Astrocyte of the cerebellum (primary cell): ENCODE measurements at regions not wholly inside any gene's neighbourhood (a gene's known extent, or its start where the extent isn't known, plus 50 kb on each side); places are given as distances from the start of the nearest gene placed in this dataset.
"Not testable (repeated sequence)": the region's sequence is repeated elsewhere in the genome, so short reads cannot be mapped to it uniquely, and the experiment has no call there.

Experiments used
- DNase-seq: peaks from one replicate; pipeline ENCODE4 v3.0.0-alpha.2; 2011; ENCODE audit warnings: low read depth
- H3K4me3 ChIP-seq: 2 replicates; pipeline ENCODE4 v1.5.1; 2011; ENCODE audit warnings: mild to moderate bottlenecking, low read depth, low read length, moderate library complexity
- in situ Hi-C: cut with HindIII; loops from 2 replicates; pipeline ENCODE4 v1.10.0; 2017; ENCODE audit warnings: low sequenced_read_pairs
- TF ChIP-seq, protein P1 (sequence below): IDR thresholded peaks from 2 replicates; pipeline ENCODE4 v1.5.1; 2012; ENCODE audit warnings: low read length, low read depth, moderate library complexity, mild to moderate bottlenecking; ENCODE audit errors: missing control alignments

DNA sequence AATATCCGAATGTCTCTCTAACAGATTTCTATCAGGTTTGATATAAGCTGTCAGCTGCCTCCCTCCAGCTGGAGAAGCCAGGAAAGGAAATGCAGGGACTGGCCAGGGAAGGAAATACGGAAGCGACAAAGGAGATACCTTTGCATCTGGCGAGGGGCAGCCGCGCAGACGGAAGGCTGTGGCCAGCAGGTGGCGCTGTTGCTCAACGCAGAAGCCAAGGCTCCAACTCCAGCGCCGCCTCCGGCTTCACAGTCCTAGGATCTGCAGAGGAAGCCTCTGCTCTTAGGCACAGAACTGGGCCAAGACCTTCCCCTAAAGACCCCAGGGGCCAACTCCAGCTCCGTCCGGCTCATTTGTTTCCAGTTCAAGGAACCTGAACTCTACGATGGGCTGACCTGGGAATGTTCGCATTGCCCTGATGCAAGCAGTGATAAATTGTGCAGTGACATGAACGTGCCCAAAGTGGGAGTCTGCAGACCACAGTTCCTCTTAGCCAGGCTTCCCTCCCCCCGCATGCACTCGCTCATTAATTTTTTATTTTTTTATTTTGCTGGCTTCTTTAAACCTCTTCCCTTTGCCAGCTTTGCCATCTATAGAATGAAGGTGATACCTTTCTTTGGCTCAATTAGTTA, 97.3 kb upstream of the LYZL2 start:
- DNase-seq, result peak; percentile 37
- H3K4me3 ChIP-seq, in situ Hi-C loops: not testable (repeated sequence)
- TF ChIP-seq, protein P1, sequence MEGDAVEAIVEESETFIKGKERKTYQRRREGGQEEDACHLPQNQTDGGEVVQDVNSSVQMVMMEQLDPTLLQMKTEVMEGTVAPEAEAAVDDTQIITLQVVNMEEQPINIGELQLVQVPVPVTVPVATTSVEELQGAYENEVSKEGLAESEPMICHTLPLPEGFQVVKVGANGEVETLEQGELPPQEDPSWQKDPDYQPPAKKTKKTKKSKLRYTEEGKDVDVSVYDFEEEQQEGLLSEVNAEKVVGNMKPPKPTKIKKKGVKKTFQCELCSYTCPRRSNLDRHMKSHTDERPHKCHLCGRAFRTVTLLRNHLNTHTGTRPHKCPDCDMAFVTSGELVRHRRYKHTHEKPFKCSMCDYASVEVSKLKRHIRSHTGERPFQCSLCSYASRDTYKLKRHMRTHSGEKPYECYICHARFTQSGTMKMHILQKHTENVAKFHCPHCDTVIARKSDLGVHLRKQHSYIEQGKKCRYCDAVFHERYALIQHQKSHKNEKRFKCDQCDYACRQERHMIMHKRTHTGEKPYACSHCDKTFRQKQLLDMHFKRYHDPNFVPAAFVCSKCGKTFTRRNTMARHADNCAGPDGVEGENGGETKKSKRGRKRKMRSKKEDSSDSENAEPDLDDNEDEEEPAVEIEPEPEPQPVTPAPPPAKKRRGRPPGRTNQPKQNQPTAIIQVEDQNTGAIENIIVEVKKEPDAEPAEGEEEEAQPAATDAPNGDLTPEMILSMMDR, result peak; percentile 63

DNA sequence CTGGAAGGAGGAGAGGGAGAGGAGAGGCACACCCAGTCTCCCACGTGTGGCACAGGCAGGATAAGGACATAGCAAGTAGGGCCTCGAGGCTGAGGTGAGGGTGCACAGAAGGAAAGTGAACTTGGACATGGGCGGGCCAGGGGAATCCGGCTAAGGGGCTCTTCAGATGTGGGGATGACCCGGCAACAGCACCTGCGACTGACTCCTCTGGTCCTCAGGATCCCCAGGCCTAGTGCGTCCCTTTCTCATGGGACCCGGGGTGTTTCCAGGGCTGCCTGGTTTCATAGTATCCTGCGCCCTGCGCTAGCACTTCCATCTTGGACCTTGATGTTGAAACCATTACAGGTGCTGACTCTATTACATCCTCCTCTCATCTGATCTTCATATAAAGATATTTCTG, 96.1 kb upstream of the LYZL2 start:
- TF ChIP-seq, protein P1, result no peak
- DNase-seq, result no peak
- in situ Hi-C loops, result no loop called here
- H3K4me3 ChIP-seq, result no peak overlapping the region

DNA sequence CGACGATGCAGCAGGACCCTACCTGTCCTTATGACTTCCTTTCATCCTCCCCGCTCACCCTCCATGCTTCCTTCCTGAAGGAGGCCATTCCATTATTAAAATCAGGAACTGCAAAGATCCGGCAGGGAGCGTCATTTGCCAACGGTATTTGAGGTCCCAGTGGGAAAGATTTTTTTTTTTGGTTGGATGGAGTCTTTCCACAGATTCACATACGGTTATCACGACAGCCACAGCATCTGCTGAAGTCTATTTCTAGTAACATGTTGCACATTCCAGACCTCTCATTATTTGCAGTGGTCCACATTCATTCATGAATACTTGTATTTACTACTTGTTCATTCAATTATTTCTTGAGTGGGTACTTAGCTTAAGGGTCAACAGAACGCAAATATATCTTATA, 94.7 kb upstream of the LYZL2 start:
- TF ChIP-seq, protein P1, result no peak
- no peak for DNase-seq
- H3K4me3 ChIP-seq, result no peak overlapping the region
- in situ Hi-C loops, result no loop called here

DNA sequence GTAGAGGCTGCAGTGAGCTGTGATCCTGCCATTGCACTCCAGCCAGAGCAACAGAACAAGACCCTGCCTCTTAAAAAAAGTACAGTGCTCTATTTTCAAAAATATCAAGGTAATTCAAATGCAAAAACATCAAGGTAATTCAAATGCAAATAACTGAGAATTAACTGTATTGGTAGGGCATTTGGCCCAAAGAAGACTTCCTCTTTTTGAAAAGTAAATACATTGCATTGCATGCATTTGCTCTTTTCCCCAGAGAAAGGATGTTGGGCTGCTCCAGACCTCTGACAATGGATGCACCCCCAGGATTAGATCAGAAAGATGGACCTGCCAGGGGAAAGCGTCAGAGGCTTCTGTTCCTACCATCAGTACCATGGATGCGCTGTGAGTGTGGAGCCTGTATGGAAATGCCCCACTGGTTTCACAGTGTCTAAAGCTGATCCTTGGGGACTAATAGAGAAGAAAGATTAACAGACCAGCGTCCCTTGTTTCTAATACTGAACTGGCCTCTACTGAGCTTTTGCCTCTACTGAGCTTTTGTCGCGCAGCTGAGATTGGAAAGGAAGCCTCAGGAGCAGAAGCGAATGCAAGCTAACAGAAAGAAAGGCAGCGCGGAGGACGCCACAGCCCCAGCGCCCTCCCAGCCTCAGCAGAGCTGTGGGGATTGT, 93.5 kb upstream of the LYZL2 start:
- H3K4me3 ChIP-seq, result no peak overlapping the region
- in situ Hi-C loops, result no loop called here
- DNase-seq, result no peak
- TF ChIP-seq, protein P1, result no peak

DNA sequence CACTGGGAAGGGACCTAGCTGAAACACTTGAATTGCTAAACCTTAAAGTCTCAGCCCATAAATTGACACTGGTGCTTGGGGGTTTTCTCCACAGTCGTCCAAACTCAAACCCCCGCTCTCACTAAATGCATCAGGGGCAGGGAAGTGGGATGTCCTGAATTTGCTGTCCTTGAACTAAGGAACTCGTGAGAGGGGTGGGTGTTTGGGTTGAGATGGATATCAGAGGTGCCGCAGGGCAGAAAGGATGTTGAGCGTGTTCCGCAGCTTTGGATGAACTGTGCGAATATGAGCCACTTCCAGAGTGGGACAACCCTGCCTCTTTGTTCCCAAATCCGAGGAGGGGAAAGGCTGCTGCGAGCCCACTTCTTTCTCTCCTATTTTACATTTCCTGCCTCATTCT, 90.3 kb upstream of the LYZL2 start:
- in situ Hi-C loops, result no loop called here

DNA sequence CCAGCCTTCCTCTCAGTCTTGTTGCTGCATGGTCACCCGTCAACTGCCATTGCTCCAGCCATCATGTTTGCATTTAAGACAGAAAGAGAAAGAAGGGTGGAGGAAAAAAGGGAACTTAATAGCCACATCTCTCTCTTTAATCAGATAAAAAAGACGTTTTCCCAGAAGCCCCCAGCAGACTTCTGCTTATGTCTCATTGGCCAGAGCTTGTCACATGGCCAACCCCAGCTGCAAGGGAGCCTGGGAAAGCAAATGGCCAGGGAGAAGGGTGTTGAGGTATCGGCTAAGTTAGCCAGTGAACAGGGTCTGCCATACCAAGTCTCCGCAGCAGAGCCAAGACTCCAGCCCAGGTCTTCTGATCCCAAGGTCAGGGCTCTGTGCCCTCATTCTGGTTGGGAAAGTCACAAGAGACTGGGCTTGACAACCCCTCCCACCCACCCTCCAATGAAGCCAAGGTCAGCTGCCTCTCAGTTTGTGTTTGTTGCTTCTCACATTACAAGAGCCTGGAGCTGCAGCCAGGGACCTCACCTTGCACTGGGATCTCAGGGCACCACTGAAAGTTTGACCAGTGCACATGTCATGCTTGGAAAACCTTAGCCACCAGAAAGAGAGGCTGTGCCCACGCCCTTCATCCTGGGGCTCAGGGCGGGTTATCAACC, 80.3 kb upstream of the LYZL2 start:
- H3K4me3 ChIP-seq, result no peak overlapping the region
- TF ChIP-seq, protein P1, result no peak
- DNase-seq, result no peak
- in situ Hi-C loops, result no loop called here

More for the DNA sequence above, 90.3 kb upstream of the LYZL2 start:
- TF ChIP-seq, protein P1, result no peak
- DNase-seq, result no peak
- no peak overlapping the region for H3K4me3 ChIP-seq
